ENCODE measurements at regions not wholly inside any gene's neighbourhood (a gene's known extent, or its start where the extent isn't known, plus 50 kb on each side); places are given as distances from the start of the nearest gene placed in this dataset.

DNA sequence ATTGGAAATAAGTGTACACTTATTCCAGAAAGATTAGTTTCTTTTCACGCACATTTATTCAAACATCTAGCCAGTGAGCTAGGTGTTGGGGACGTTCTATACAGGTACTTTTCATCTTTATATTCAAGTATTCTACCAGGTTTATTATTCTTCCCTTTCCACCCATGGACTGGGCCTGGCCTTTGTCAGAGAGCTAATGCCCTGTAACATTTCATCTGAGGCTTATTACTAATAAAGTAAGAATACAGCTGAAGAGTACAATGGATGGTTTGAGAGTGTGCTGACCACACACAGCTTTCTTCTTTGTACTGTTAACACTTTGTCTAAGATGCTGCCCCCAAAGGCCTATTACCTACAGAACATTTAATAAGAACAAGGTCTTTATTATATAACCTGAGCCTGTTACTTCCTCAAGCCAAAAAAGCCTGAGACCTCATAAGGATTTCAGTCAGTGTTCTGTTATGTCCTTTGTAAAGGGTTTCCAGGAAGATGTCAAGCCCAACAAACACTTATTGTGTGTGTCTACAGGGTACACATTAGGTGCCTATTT, 93.5 kb downstream of the ZNF608 start:
- TF ChIP-seq EZH2 (IDR thresholded peaks at IDR 0.05) = no peak
- no peak for TF ChIP-seq POLR2AphosphoS5 (IDR thresholded peaks at IDR 0.05; ENCODE audit: borderline replicate concordance, low read depth, low read length)
